ENCODE measurements at regions not wholly inside any gene's neighbourhood (a gene's known extent, or its start where the extent isn't known, plus 50 kb on each side); places are given as distances from the start of the nearest gene placed in this dataset.

- DNase-seq (ENCODE audit: low read depth, low spot score): no peak
These were observed 378.9 kb upstream of the ANO3 start for GRCh38 chr11:25953006-25953405.

- DNase-seq (ENCODE audit: low read depth, low spot score): no peak
These were observed 373.9 kb upstream of the ANO3 start for GRCh38 chr11:25958045-25958444.

- DNase-seq (ENCODE audit: low read depth, low spot score): no peak
These were observed 370.4 kb upstream of the ANO3 start for GRCh38 chr11:25961539-25961938.

GRCh38 chr11:25970726-25971508 lies 361.0 kb upstream of the ANO3 start:
- DNase-seq (ENCODE audit: low read depth, low spot score): no peak

- no peak for DNase-seq (ENCODE audit: low read depth, low spot score)
These were observed 351.8 kb upstream of the ANO3 start for GRCh38 chr11:25980091-25980490.

GRCh38 chr11:25981998-25982397 lies 349.9 kb upstream of the ANO3 start:
- peak; percentile 36 for DNase-seq (ENCODE audit: low read depth, low spot score)

GRCh38 chr11:25983280-25983679 lies 348.6 kb upstream of the ANO3 start:
- no peak for DNase-seq (ENCODE audit: low read depth, low spot score)

- DNase-seq (ENCODE audit: low read depth, low spot score): no peak
These were observed 343.8 kb upstream of the ANO3 start for GRCh38 chr11:25988178-25988577.

DNA sequence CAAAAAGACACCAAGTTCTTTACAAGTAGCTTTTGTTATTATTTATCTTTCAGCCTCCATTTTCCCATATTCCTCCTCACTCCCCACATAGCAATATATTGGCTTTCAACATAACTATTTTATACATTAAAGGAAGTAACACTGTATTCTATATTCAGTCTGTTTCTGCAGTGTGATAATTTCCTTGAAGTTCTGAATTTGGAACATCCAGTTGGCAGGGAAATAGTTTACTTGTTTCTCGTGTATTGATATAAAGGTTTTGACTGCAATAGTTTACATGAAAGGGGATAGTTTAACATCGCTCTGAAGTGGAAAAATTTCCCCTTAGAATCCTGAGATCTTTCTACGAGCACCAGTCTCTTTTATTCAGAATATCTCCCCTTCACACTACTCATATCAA lies 341.5 kb upstream of the ANO3 start:
- no peak for DNase-seq (ENCODE audit: low read depth, low spot score)

GRCh38 chr11:25991476-25991875 lies 340.5 kb upstream of the ANO3 start:
- no peak for DNase-seq (ENCODE audit: low read depth, low spot score)

DNA sequence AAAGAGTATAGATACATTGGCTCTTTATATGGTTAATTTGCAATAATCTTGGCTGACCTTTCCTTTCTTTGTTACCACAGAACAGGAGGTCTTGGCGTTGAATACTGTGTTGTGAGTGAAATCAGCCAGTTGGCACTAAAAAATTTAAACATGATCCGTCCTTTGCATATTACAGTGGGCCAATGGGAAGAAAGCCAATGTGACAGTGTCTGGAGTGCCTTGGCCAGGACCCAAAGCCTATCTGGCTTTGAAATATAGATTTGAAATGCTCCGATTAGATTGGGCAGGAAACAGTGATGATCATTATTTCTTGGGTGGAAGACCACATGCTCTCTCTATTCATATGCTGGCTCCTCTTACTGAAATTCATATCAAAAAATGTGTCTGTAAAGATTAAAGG lies 339.6 kb upstream of the ANO3 start:
- no peak for DNase-seq (ENCODE audit: low read depth, low spot score)

DNA sequence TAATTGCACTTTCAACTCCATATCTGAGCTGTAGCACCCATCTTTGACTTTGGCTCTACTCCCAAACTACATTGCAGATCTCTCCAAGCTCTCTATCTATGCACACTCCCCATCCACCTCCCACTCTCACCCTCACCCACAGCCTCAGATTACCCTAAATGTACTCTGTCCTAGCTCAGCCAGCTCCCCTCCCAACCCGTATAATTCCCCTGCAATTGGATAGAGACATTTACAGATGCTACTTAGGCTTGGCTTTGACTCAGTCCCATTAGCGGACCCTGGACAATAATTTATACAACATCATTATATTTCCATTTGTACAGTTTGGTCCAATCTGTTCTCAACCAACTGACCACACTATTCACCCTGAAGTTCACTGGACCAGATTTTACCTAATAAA lies 338.9 kb upstream of the ANO3 start:
- DNase-seq (ENCODE audit: low read depth, low spot score): no peak

- DNase-seq (ENCODE audit: low read depth, low spot score): no peak
These were observed 320.5 kb upstream of the ANO3 start for GRCh38 chr11:26011474-26011873.

- DNase-seq (ENCODE audit: low read depth, low spot score): no peak
These were observed 317.3 kb upstream of the ANO3 start for GRCh38 chr11:26014456-26015115.

DNA sequence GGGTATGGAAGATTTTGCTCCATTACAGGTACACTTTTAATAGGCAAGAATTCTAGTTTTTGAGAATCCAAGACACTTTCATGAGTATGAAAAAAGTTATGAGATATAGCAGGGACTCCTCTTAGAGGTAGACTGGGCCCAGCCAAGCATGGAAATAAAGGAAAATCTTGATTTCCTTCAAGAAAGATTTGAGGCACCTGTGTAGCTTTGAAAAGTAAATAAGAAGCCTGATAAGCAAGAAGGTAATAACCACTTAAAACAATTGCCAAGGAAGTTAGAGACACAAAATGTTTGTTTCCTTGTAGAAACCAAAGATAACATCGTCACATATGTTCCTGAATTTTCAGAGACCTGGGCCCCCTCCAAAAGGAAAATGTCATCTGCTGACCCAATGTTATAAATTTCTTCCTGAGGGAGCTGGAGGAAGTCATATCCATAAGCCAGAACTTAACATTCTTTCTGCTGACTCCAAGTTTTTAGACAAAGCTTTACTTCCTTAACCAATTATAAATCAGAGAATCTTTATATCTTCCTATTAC lies 314.5 kb upstream of the ANO3 start:
- no peak for DNase-seq (ENCODE audit: low read depth, low spot score)

DNA sequence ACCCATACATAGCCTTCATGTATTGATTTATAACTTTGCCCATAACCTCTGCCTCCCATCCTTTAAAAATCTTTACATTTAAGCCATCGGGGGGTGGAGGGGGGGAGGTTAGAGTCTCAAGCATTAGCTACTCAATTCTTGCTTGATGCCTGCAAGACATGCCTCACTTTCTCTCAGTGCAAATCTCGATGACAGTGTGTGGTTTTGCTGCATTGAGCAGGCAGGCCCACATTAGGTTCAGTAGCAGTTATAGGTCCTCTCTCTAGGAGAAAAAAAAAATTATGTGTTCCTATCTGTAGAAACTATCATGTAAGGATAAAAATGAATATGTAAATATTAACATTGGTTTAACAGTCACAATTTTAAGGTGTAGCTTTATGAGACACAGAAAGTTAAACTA lies 314.0 kb upstream of the ANO3 start:
- no peak for DNase-seq (ENCODE audit: low read depth, low spot score)

- DNase-seq (ENCODE audit: low read depth, low spot score): no peak
These were observed 313.6 kb upstream of the ANO3 start for GRCh38 chr11:26018336-26018735.

- no peak for DNase-seq (ENCODE audit: low read depth, low spot score)
These were observed 312.5 kb upstream of the ANO3 start for GRCh38 chr11:26019386-26019785.

GRCh38 chr11:26021017-26021416 lies 310.9 kb upstream of the ANO3 start:
- DNase-seq (ENCODE audit: low read depth, low spot score): no peak

DNA sequence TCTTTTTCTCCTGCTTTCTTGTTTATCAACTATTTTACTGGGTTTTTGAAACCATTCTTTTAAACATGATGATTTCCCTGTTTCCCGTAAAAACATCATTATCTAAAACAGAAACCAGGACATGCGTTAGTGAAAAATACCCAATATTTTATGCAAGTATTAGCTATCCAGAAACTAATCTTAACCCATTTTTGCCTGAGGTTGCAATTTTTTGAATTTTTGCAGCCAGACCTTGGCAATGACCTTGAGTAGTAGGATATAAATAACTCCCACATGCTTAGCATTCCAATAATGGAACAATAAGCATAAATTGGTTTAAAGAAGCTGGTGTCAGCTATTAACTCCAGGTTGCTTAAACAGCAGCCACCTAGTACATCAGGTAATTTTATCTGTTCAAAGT lies 308.9 kb upstream of the ANO3 start:
- no peak for DNase-seq (ENCODE audit: low read depth, low spot score)

DNA sequence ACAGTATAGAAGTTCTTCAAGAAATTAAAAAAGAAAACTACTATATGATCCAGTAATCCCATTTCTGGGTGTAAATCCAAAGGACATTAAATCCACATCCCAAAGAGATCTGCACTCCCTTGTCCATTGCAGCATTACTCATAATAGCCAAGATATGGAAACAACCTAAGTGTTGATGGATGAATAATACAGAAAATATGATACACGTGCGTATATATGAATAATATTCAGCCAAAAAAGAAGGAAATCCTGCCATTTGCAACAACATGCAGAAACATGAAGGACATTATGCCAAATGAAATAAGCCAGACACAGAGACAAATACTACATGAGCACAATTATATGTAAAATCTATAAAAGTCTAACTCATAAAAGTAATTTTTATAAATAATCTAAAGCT lies 306.3 kb upstream of the ANO3 start:
- DNase-seq (ENCODE audit: low read depth, low spot score): no peak

- DNase-seq (ENCODE audit: low read depth, low spot score): no peak
These were observed 305.9 kb upstream of the ANO3 start for GRCh38 chr11:26026078-26026477.

- no peak for DNase-seq (ENCODE audit: low read depth, low spot score)
These were observed 304.0 kb upstream of the ANO3 start for GRCh38 chr11:26027887-26028286.

Measured in brain pericyte (primary cell).